DMS153 (cell line): ENCODE measurements at regions not wholly inside any gene's neighbourhood (a gene's known extent, or its start where the extent isn't known, plus 50 kb on each side); places are given as distances from the start of the nearest gene placed in this dataset.
"Not testable (repeated sequence)": the region's sequence is repeated elsewhere in the genome, so short reads cannot be mapped to it uniquely, and the experiment has no call there.

Source experiments
- DNase-seq: peaks from one replicate; lab custom pipeline; 2025; lab: John Stamatoyannopoulos, UW

GRCh38 chr3:86554383-86554782, 436.6 kb downstream of the VGLL3 start:
- DNase-seq: no peak

- no peak for DNase-seq
Observed at GRCh38 chr3:86547692-86548091, 443.3 kb downstream of the VGLL3 start.

- no peak for DNase-seq
Observed at GRCh38 chr3:86537171-86537570, 453.8 kb downstream of the VGLL3 start.

GRCh38 chr3:86519819-86520218, 471.1 kb downstream of the VGLL3 start:
- DNase-seq: no peak

GRCh38 chr3:86481636-86482035, 509.3 kb downstream of the VGLL3 start:
- DNase-seq: no peak

GRCh38 chr3:86481031-86481430, 509.9 kb downstream of the VGLL3 start:
- no peak for DNase-seq

GRCh38 chr3:86464180-86464579, 526.8 kb downstream of the VGLL3 start:
- no peak for DNase-seq

GRCh38 chr3:86451749-86452148, 539.2 kb downstream of the VGLL3 start:
- DNase-seq: no peak

GRCh38 chr3:86438544-86438943, 552.4 kb downstream of the VGLL3 start:
- no peak for DNase-seq

GRCh38 chr3:86427343-86427742, 563.6 kb downstream of the VGLL3 start:
- DNase-seq: no peak

- DNase-seq: no peak
Observed at GRCh38 chr3:86420990-86421739, 569.8 kb downstream of the VGLL3 start.

GRCh38 chr3:86418861-86419260, 572.1 kb downstream of the VGLL3 start:
- DNase-seq: no peak

- DNase-seq: no peak
Observed at GRCh38 chr3:86416334-86416733, 574.6 kb downstream of the VGLL3 start.

GRCh38 chr3:86413645-86414044, 577.3 kb downstream of the VGLL3 start:
- DNase-seq: no peak

- no peak for DNase-seq
Observed at GRCh38 chr3:86410587-86410986, 580.4 kb downstream of the VGLL3 start.

GRCh38 chr3:86389759-86390158, 601.2 kb downstream of the VGLL3 start:
- DNase-seq: not testable (repeated sequence)

- no peak for DNase-seq
Observed at GRCh38 chr3:86388820-86389219, 602.1 kb downstream of the VGLL3 start.

- DNase-seq: no peak
Observed at GRCh38 chr3:86382556-86382955, 608.4 kb downstream of the VGLL3 start.

- no peak for DNase-seq
Observed at GRCh38 chr3:86381247-86381646, 609.7 kb downstream of the VGLL3 start.

- no peak for DNase-seq
Observed at GRCh38 chr3:86379280-86379679, 611.7 kb downstream of the VGLL3 start.

- DNase-seq: no peak
Observed at GRCh38 chr3:86378829-86379228, 612.1 kb downstream of the VGLL3 start.

GRCh38 chr3:86335566-86335965, 655.4 kb downstream of the VGLL3 start:
- not testable (repeated sequence) for DNase-seq

- DNase-seq: no peak
Observed at GRCh38 chr3:86333636-86334035, 657.3 kb downstream of the VGLL3 start.

- DNase-seq: no peak
Observed at GRCh38 chr3:86303935-86304334, 687.0 kb downstream of the VGLL3 start.
